ENCODE measurements at regions not wholly inside any gene's neighbourhood (a gene's known extent, or its start where the extent isn't known, plus 50 kb on each side); places are given as distances from the start of the nearest gene placed in this dataset.

GRCh38 chr10:59000162-59000825 is 176.1 kb upstream of the PHYHIPL start:
- Mint-ChIP-seq H3K9me3 (no peaks in the 10 kb centered on the region), H3K27me3 (no peaks in the 10 kb centered on the region), H3K4me3 (no peak overlapping the region), H3K36me3 (ENCODE audit: low read depth) (no peaks in the 10 kb centered on the region), H3K4me1 (ENCODE audit: low read depth) (no peaks in the 10 kb centered on the region), H3K27ac (no peak overlapping the region)
- ATAC-seq (no peak), DNase-seq (no peak)
- CTCF ChIA-PET = no interaction called here
- TF ChIP-seq, protein P1, sequence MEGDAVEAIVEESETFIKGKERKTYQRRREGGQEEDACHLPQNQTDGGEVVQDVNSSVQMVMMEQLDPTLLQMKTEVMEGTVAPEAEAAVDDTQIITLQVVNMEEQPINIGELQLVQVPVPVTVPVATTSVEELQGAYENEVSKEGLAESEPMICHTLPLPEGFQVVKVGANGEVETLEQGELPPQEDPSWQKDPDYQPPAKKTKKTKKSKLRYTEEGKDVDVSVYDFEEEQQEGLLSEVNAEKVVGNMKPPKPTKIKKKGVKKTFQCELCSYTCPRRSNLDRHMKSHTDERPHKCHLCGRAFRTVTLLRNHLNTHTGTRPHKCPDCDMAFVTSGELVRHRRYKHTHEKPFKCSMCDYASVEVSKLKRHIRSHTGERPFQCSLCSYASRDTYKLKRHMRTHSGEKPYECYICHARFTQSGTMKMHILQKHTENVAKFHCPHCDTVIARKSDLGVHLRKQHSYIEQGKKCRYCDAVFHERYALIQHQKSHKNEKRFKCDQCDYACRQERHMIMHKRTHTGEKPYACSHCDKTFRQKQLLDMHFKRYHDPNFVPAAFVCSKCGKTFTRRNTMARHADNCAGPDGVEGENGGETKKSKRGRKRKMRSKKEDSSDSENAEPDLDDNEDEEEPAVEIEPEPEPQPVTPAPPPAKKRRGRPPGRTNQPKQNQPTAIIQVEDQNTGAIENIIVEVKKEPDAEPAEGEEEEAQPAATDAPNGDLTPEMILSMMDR (IDR thresholded peaks at IDR 0.05) = no peak
- intact Hi-C loops (cut with micrococcal nuclease) = no loop called here
- POLR2A ChIA-PET = no interaction called here

DNA sequence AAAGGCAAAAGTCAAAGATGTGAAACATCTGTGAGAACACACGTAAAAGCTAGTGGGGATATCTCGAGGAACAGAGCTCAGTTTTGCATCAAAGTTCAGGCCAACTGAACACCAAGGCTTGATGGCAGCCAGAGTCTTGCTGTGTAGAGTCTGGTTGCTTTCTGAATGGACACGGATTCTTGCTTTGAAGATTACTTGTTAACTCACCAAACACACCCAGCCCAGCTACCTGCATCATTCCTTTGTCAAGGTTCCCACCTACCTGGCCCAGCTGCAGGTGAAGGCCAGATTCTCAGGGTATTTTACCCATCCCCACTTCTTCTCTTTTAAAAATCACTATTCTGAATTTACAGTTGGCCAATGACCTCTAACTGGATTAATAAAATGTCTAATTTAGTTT is 174.4 kb upstream of the PHYHIPL start:
- Mint-ChIP-seq H3K27ac (no peak overlapping the region), H3K36me3 (ENCODE audit: low read depth) (no peaks in the 10 kb centered on the region), H3K4me1 (ENCODE audit: low read depth) (no peaks in the 10 kb centered on the region), H3K4me3 (no peak overlapping the region), H3K9me3 (no peaks in the 10 kb centered on the region), H3K27me3 (no peaks in the 10 kb centered on the region)
- TF ChIP-seq, protein P1 (IDR thresholded peaks at IDR 0.05) = no peak
- intact Hi-C loops (cut with micrococcal nuclease) = no loop called here
- CTCF ChIA-PET = interaction anchor here (1.0 kb wide), 1 partner anchor 10 kb away, joined by 3 read pairs; no protein-coding TSS in a partner anchor
- POLR2A ChIA-PET = no interaction called here
- DNase-seq = no peak
- ATAC-seq = no peak

DNA sequence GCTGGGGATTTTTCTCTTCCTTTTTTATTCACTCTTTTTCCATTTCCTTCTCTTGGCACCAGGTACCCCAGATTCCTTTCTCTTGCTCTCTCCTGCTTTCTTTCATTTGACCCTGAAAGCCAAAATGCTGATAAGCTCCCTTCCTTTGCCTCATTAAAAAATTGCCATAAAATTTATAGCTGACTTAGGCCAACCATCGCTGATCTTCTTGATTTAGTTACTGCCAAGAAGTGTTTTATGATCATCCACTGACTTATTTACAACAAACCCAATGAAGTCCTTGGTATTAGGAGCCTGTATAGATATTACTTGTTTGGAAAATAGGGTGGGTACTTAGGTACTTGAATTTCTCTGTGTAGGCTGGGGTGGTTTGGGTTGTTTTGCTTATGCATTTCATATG is 173.2 kb upstream of the PHYHIPL start:
- no peak for ATAC-seq
- ChIA-PET POLR2A (no interaction called here), CTCF (no interaction called here)
- Mint-ChIP-seq H3K4me1 (ENCODE audit: low read depth) (no peaks in the 10 kb centered on the region), H3K9me3 (no peaks in the 10 kb centered on the region), H3K36me3 (ENCODE audit: low read depth) (no peaks in the 10 kb centered on the region), H3K4me3 (no peak overlapping the region), H3K27ac (no peak overlapping the region), H3K27me3 (no peaks in the 10 kb centered on the region)
- DNase-seq = no peak
- TF ChIP-seq, protein P1 (IDR thresholded peaks at IDR 0.05) = no peak
- intact Hi-C loops (cut with micrococcal nuclease) = no loop called here

DNA sequence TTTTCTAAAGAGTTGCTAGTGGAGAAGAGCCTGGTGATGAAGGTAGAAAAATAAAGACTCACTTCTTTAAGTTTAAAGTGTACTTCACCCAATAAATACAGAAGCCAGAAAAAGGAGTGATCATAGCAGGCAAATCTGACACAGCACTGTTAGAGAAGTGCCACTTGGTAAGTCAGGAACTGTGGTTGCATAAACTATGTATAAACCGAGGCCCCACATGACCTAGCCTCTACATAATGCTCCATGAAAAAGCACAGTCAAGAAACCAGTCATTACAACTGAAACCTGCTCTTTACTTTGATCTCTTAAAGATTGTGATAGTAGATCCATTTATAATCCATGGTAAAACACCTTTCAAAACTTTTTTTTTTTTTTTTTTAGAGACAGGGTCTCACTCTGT is 172.1 kb upstream of the PHYHIPL start:
- no peaks in the 10 kb centered on the region for H3K27me3 Mint-ChIP-seq
- H3K4me1 Mint-ChIP-seq (ENCODE audit: low read depth) = no peaks in the 10 kb centered on the region
- no peak overlapping the region for H3K27ac Mint-ChIP-seq
- TF ChIP-seq, protein P1 (IDR thresholded peaks at IDR 0.05) = no peak
- ChIA-PET POLR2A (no interaction called here), CTCF (no interaction called here)
- H3K4me3 Mint-ChIP-seq = no peak overlapping the region
- no peaks in the 10 kb centered on the region for H3K36me3 Mint-ChIP-seq (ENCODE audit: low read depth)
- ATAC-seq = no peak
- intact Hi-C loops (cut with micrococcal nuclease) = no loop called here
- no peak for DNase-seq
- no peaks in the 10 kb centered on the region for H3K9me3 Mint-ChIP-seq

DNA sequence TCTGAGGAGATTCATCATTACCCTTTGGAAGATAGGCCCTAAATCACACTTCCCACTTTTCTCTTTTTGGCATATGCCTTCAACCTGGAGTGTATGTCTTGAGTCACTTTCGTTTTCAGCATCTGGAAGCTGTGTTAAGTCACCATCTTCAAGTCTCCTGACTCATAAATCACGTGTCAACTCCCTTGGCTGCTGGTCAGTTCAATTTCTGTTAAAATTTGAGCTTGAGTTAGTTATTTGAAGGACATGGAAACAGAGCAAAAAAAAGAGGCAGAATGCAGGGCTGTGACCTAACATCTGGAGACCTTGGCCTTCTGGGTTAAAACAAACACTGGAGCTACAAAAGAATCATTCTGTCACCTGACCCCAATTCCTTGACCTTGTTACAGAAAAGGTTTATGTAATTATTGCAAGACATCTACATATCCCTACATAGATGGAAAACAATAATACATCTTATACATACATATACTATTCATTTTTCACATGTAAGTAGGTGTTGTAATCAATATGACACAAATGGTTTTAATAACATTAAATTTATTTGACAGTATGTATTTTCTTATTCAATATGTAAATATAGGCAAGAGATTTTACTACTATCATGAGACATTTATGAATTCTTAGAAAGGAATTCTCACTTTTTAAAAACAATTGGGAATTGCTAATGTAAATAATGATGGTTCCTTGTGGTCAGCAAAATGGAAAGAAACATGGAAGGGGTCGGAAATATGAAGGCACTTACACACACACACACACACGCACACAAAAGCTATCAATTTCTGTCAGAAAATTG is 169.7 kb upstream of the PHYHIPL start:
- ATAC-seq (no peak), DNase-seq (no peak)
- Mint-ChIP-seq H3K4me1 (ENCODE audit: low read depth) (no peaks in the 10 kb centered on the region), H3K27ac (no peak overlapping the region), H3K27me3 (no peaks in the 10 kb centered on the region), H3K4me3 (no peak overlapping the region), H3K36me3 (ENCODE audit: low read depth) (no peaks in the 10 kb centered on the region), H3K9me3 (no peaks in the 10 kb centered on the region)
- TF ChIP-seq, protein P1 (IDR thresholded peaks at IDR 0.05) = no peak
- POLR2A ChIA-PET = interaction anchor here (0.7 kb wide), 1 partner anchor 347 kb away, joined by 3 read pairs; no protein-coding TSS in a partner anchor
- CTCF ChIA-PET = no interaction called here
- intact Hi-C loops (cut with micrococcal nuclease) = no loop called here
